Subcutaneous abdominal adipose tissue (tissue), 5 donors: ENCODE measurements at regions not wholly inside any gene's neighbourhood (a gene's known extent, or its start where the extent isn't known, plus 50 kb on each side); places are given as distances from the start of the nearest gene placed in this dataset.
A peak's percentile ranks its signal among the peaks of the same experiment; 100 is the strongest.
"Not testable (repeated sequence)": the region's sequence is repeated elsewhere in the genome, so short reads cannot be mapped to it uniquely, and the experiment has no call there.

Experiments
- H3K27ac ChIP-seq: one replicate; pipeline ENCODE4 v1.7.0; 2013; ENCODE audit warnings: low read depth, mild to moderate bottlenecking, inconsistent platforms, low read length, moderate library complexity
- H3K27me3 ChIP-seq, 5 donors: one replicate each; pipeline ENCODE4 v1.7.0; 2013; ENCODE audit warnings: low read length in 5 of 5, inconsistent platforms in 1 of 5; ENCODE audit not compliant: control insufficient read depth in 5 of 5, insufficient read depth in 4 of 5
- H3K36me3 ChIP-seq, 5 donors: one replicate each; pipeline ENCODE4 v1.7.0; 2013; ENCODE audit warnings: low read length in 5 of 5; ENCODE audit not compliant: control insufficient read depth in 5 of 5, insufficient read depth in 5 of 5
- H3K4me1 ChIP-seq, 5 donors: one replicate each; pipeline ENCODE4 v1.7.0; 2013; ENCODE audit warnings: low read length in 5 of 5, mild to moderate bottlenecking in 3 of 5, moderate library complexity in 1 of 5; ENCODE audit not compliant: control insufficient read depth in 5 of 5, insufficient read depth in 5 of 5
- H3K4me3 ChIP-seq, 5 donors: one replicate each; pipeline ENCODE4 v1.7.0; 2013; ENCODE audit warnings: low read length in 5 of 5, low read depth in 1 of 5
- H3K9ac ChIP-seq, 5 donors: one replicate each; pipeline ENCODE4 v1.7.0; 2013; ENCODE audit warnings: low read length in 5 of 5, mild to moderate bottlenecking in 4 of 5, moderate library complexity in 3 of 5
- H3K9me3 ChIP-seq, 5 donors: one replicate each; pipeline ENCODE4 v1.7.0; 2013; ENCODE audit warnings: low read length in 5 of 5; ENCODE audit not compliant: control insufficient read depth in 5 of 5
- donor health status: healthy.
- donor health status: healthy.
- donor health status: healthy.
- donor health status: healthy.
- donor health status: healthy.

DNA sequence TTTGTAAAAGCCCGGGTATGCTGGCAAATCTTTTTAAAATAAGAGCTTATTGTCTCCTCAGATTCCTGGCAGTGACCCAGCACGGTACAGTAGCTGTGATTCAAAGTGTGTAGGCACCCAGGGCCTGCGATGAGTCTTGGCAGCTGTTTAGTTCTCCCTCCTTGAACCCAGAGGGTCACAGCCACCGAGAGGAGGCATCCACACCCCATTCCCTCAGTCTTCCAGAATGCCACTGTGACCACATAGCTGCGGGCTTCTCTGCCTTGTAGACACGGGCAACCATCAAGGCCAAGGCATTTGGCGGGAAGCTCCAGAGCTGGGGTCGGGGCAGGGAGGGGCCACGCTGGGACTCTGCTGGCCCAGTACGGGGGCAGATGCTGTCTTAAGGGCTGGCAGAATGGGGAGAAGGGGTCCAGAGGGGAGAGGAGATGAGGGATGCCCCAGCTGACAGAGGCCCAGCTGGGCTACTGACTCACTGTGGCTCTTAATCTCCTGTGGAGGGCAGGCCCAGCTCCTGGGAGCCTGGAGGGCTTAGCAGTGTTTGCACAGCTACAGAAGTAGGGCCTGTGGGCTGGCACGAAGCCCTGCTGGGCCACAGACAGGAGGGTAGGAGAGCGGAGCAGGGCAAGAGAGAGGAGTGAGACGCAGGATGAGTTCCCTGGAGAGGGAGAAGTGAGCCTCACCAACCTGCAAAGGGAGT lies 68.8 kb upstream of the DLG1 start:
- Histone ChIP-seq H3K4me1 (peaks cover 0 to 5% (median 0%) of the 10 kb centered on the region in 5 donors), H3K4me3 (no peak overlapping the region), H3K27me3 (peaks cover 0 to 4% (median 0%) of the 10 kb centered on the region in 5 donors), H3K27ac (no peak overlapping the region), H3K9me3 (no peaks in the 10 kb centered on the region), H3K9ac (no peak overlapping the region), H3K36me3 (no peaks in the 10 kb centered on the region)

GRCh38 chr3:197366301-197367044 lies 68.1 kb upstream of the DLG1 start:
- H3K9me3 ChIP-seq: no peaks in the 10 kb centered on the region
- H3K4me3 ChIP-seq: no peak overlapping the region
- no peak overlapping the region for H3K27ac ChIP-seq
- H3K9ac ChIP-seq: no peak overlapping the region
- peaks cover 0 to 5% (median 0%) of the 10 kb centered on the region in 5 donors for H3K4me1 ChIP-seq
- H3K27me3 ChIP-seq: peaks cover 0 to 4% (median 0%) of the 10 kb centered on the region in 5 donors
- H3K36me3 ChIP-seq: no peaks in the 10 kb centered on the region

GRCh38 chr3:197365586-197365985 lies 67.2 kb upstream of the DLG1 start:
- Histone ChIP-seq H3K4me3 (no peak overlapping the region), H3K9me3 (no peaks in the 10 kb centered on the region), H3K9ac (no peak overlapping the region), H3K36me3 (no peaks in the 10 kb centered on the region), H3K4me1 (peaks cover 0 to 5% (median 0%) of the 10 kb centered on the region in 5 donors), H3K27ac (no peak overlapping the region), H3K27me3 (peaks cover 0 to 4% (median 0%) of the 10 kb centered on the region in 5 donors)

GRCh38 chr3:197364410-197365071 lies 66.1 kb upstream of the DLG1 start:
- no peak overlapping the region for H3K27ac ChIP-seq
- peaks cover 0 to 4% (median 0%) of the 10 kb centered on the region in 5 donors for H3K27me3 ChIP-seq
- H3K36me3 ChIP-seq: no peaks in the 10 kb centered on the region
- no peaks in the 10 kb centered on the region for H3K4me1 ChIP-seq
- H3K9me3 ChIP-seq: peaks cover 0 to 3% (median 0%) of the 10 kb centered on the region in 5 donors
- no peak overlapping the region for H3K9ac ChIP-seq
- no peak overlapping the region for H3K4me3 ChIP-seq

DNA sequence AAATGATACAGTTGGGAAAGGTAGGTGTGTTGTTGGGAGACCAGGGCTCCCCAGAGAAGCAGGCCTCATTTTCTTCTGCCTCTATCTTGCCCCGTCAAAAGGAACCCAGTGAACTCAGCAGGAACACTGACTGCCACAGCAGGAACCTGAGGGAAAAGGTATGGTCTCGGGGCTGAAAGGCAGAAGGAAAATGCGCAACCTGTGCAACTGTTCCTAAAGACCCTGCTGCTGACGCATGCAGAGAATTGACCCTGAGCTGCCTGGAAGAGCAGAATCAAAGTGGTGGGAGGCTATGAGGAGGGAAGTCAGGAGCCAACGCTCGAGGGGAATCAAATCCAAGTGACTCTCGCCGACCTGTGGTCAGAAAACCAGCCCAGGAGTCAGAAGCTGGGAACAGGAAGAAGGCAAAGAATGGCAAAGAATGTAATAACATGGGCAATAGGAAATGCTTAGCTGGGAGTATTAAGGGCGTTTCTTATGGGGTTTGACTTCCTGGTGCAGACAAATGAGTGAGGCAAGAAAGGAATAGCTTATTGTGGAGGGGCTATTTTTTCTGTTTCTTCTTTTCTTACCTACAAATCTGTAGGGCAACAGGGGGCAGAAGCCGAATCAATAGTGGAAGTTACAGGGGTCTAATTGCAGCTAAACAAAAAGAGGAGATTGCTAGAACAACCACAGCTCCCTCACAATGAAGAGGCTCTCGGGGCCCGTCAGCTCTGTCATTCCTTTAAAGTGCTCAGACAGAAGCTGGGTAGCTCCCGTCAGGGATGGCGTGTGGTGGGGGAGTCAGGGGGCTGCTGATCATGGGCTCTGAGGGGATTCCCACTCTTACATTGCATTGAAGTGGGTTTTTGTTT lies 65.4 kb upstream of the DLG1 start:
- Histone ChIP-seq H3K4me3 (no peak overlapping the region), H3K9me3 (peaks cover 0 to 3% (median 0%) of the 10 kb centered on the region in 5 donors), H3K27ac (no peak overlapping the region), H3K36me3 (no peaks in the 10 kb centered on the region), H3K9ac (no peak overlapping the region), H3K4me1 (no peaks in the 10 kb centered on the region), H3K27me3 (peaks cover 0 to 4% (median 0%) of the 10 kb centered on the region in 5 donors)

GRCh38 chr3:197362081-197362480 lies 63.7 kb upstream of the DLG1 start:
- peaks cover 0 to 3% (median 0%) of the 10 kb centered on the region in 5 donors for H3K9me3 ChIP-seq
- no peaks in the 10 kb centered on the region for H3K36me3 ChIP-seq
- no peaks in the 10 kb centered on the region for H3K4me1 ChIP-seq
- H3K27ac ChIP-seq: no peak overlapping the region
- no peak overlapping the region for H3K4me3 ChIP-seq
- H3K27me3 ChIP-seq: peaks cover 0 to 4% (median 0%) of the 10 kb centered on the region in 5 donors
- H3K9ac ChIP-seq: no peak overlapping the region

DNA sequence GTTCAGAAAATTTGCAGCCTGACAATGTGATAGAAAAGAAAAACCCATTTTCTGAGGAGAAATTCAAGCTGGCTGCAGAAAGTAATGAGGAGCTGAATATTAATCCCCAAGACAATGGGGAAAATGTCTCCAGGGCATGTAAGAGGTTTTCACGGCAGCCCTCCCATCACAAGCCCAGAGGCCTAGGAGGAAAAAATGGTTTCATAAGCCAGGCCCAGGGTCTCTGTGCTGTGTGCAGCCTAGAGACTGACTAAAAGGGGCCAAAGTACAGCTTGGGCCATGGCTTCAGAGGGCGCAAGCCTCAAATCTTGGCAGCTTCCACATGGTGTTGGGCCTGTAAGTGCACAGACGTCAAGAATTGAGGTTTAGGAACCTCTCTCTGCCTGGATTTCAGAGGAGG lies 61.7 kb upstream of the DLG1 start:
- H3K9ac ChIP-seq, H3K9me3 ChIP-seq, H3K4me3 ChIP-seq, H3K4me1 ChIP-seq, H3K27ac ChIP-seq, H3K27me3 ChIP-seq, H3K36me3 ChIP-seq: not testable (repeated sequence)

DNA sequence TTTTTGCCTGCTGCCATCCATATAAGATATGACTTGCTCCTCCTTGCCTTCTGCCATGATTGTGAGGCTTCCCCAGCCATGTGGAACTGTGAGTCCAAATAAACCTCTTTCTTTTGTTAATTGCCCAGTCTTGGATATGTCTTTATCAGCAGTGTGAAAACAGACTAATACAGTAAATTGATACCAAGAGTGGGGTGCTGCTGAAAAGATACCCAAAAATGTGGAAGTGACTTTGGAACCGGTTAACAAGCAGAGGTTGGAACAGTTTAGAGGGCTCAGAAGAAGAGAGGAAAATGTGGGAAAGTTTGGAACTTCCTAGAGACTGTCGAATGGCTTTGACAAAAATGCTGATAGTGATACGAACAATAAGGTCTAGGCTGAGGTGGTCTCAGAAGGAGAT lies 61.1 kb upstream of the DLG1 start:
- not testable (repeated sequence) for H3K9me3 ChIP-seq, H3K9ac ChIP-seq, H3K4me3 ChIP-seq, H3K27me3 ChIP-seq, H3K36me3 ChIP-seq, H3K27ac ChIP-seq
- peaks cover 1 to 15% (median 7%) of the 10 kb centered on the region in 5 donors for H3K4me1 ChIP-seq

DNA sequence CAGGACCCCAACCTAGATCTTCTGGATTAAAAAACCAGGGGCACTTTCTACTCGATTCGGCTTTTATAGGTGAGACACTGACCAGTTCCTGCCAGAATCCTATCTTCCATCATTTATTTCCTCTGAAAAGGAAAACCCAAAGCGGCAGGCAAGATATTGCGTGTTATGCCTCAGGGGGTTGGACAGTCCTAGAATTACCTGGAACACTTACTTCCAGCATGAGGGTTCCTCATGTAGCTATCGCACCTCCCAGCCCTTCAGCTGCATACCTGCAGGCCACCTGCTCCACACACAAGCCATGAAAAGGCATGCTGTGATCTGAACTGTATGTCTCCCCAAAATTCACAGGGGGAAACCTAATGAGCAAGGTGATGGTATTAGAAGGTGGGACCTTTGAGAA lies 58.3 kb upstream of the DLG1 start:
- H3K4me1 ChIP-seq: peaks cover 5 to 29% (median 24%) of the 10 kb centered on the region in 5 donors
- H3K36me3 ChIP-seq: no peaks in the 10 kb centered on the region
- peaks cover 0 to 2% (median 0%) of the 10 kb centered on the region in 5 donors for H3K27me3 ChIP-seq
- peak overlapping the region in 1 of 5 donors; percentile 42 for H3K4me3 ChIP-seq
- no peak overlapping the region for H3K9ac ChIP-seq
- H3K9me3 ChIP-seq: peaks cover 0 to 3% (median 0%) of the 10 kb centered on the region in 5 donors
- no peak overlapping the region for H3K27ac ChIP-seq
